H1 (cell line): ENCODE measurements at regions not wholly inside any gene's neighbourhood (a gene's known extent, or its start where the extent isn't known, plus 50 kb on each side); places are given as distances from the start of the nearest gene placed in this dataset.

Source experiments
- CTCF ChIA-PET: fragments of 300-600 bp; sonication (Branson Sonifier 250); formaldehyde crosslinking; loops from one replicate; lab custom pipeline; 2021; ENCODE audit not compliant: partially characterized antibody; lab: Charles Lee
- POLR2A ChIA-PET: fragments of 300-600 bp; sonication (Branson Sonifier 250); formaldehyde crosslinking; loops from one replicate; lab custom pipeline; 2021; ENCODE audit warnings: inconsistent platforms; ENCODE audit not compliant: partially characterized antibody; lab: Charles Lee
- DNase-seq, 2 experiments: peaks; one replicate each; pipeline versions ENCODE4 v3.0.0 to v3.0.0-alpha.2; 2010 to 2022; ENCODE audit warnings: low spot score in 2 of 2, low read depth in 1 of 2, mixed read lengths in 1 of 2
- FAIRE-seq: peaks from 2 replicates; lab custom pipeline; 2011; peaks lifted over from hg19 to GRCh38; lab: Jason Lieb, UNC
- H2AFZ ChIP-seq: 2 replicates; pipeline ENCODE4 v1.8.1; 2012; ENCODE audit warnings: low read length, inconsistent platforms
- H2AK5ac ChIP-seq: 2 replicates; pipeline ENCODE4 v1.6.1; 2013; ENCODE audit warnings: low read depth, low read length
- H2BK120ac ChIP-seq: replicated peaks from 2 replicates; pipeline ENCODE3; 2013; ENCODE audit warnings: low read depth, low read length, inconsistent platforms
- H2BK12ac ChIP-seq: 2 replicates; pipeline ENCODE4 v1.6.1; 2013; ENCODE audit warnings: low read depth, low read length
- H2BK15ac ChIP-seq: 2 replicates; pipeline ENCODE4 v1.6.1; 2013; ENCODE audit warnings: low read length
- H2BK20ac ChIP-seq: 2 replicates; pipeline ENCODE4 v1.6.1; 2013; ENCODE audit warnings: low read length
- H2BK5ac ChIP-seq: 2 replicates; pipeline ENCODE4 v1.6.1; 2013; ENCODE audit warnings: low read depth, low read length
- H3K14ac ChIP-seq: 2 replicates; pipeline ENCODE4 v1.6.1; 2013; ENCODE audit warnings: inconsistent platforms; ENCODE audit not compliant: insufficient read length
- H3K18ac ChIP-seq: 2 replicates; pipeline ENCODE4 v1.6.1; 2013; ENCODE audit warnings: low read length; ENCODE audit errors: extremely low read depth
- H3K23ac ChIP-seq: 2 replicates; pipeline ENCODE4 v1.6.1; 2013; ENCODE audit warnings: inconsistent platforms; ENCODE audit not compliant: insufficient read length
- H3K23me2 ChIP-seq: 2 replicates; pipeline ENCODE4 v1.6.1; 2013; ENCODE audit warnings: low read depth, low read length
- H3K27ac ChIP-seq: 2 replicates; pipeline ENCODE4 v1.6.1; 2011; ENCODE audit warnings: low read depth, low read length, inconsistent platforms
- H3K27me3 ChIP-seq, 4 experiments: replicated peaks in 1 of 4; 1 replicate in 1 of 4; 2 replicates in 3 of 4; pipeline versions ENCODE4 v1.6.1 to v1.8.1; 2011 to 2013; ENCODE audit warnings: low read length in 3 of 4, mild to moderate bottlenecking in 3 of 4, inconsistent platforms in 2 of 4, mixed read lengths in 2 of 4, moderate library complexity in 1 of 4; ENCODE audit not compliant: control insufficient read depth in 3 of 4, insufficient read depth in 3 of 4; ENCODE audit errors: extremely low read depth in 1 of 4
- H3K36me3 ChIP-seq, 4 experiments: 2 replicates each; pipeline versions ENCODE4 v1.6.1 to v1.8.1; 2011 to 2013; ENCODE audit warnings: mild to moderate bottlenecking in 4 of 4, low read length in 3 of 4, moderate library complexity in 2 of 4, control low read depth in 1 of 4, inconsistent platforms in 1 of 4; ENCODE audit not compliant: insufficient read depth in 4 of 4, control insufficient read depth in 2 of 4
- H3K4ac ChIP-seq: replicated peaks from 2 replicates; pipeline ENCODE3; 2013; ENCODE audit warnings: low read length, low read depth, mixed read lengths, inconsistent platforms; ENCODE audit not compliant: insufficient read length
- H3K4me1 ChIP-seq, 4 experiments: replicated peaks in 1 of 4; 1 replicate in 1 of 4; 2 replicates in 3 of 4; pipeline versions ENCODE4 v1.6.1 to v1.8.1; 2011 to 2013; ENCODE audit warnings: low read length in 3 of 4, inconsistent platforms in 2 of 4, mixed read lengths in 1 of 4; ENCODE audit not compliant: insufficient read depth in 4 of 4, control insufficient read depth in 3 of 4
- H3K4me2 ChIP-seq, 2 experiments: 2 replicates each; pipeline versions ENCODE4 v1.6.1 to v1.8.1; 2011 to 2013; ENCODE audit warnings: low read depth in 2 of 2, low read length in 2 of 2, control low read depth in 1 of 2, inconsistent platforms in 1 of 2, mild to moderate bottlenecking in 1 of 2; ENCODE audit not compliant: insufficient read depth in 1 of 2
- H3K4me3 ChIP-seq, 4 experiments: fragments of 200-600, 300-600 bp in 1 of 4; sonication (generic), shearing (Covaris generic), sonication (Bioruptor Twin) in 1 of 4; 2 replicates each; pipeline versions ENCODE4 v1.5.1 to v1.8.1; 2011 to 2016; ENCODE audit warnings: low read length in 4 of 4, low read depth in 3 of 4, control low read depth in 2 of 4, inconsistent platforms in 2 of 4, mild to moderate bottlenecking in 2 of 4, mixed read lengths in 1 of 4, moderate library complexity in 1 of 4; ENCODE audit not compliant: insufficient read depth in 2 of 4; ENCODE audit errors: extremely low read depth in 1 of 4
- H3K56ac ChIP-seq: replicated peaks from 2 replicates; pipeline ENCODE3; 2013; ENCODE audit warnings: low read depth, mild to moderate bottlenecking, mixed read lengths, low read length, inconsistent platforms; ENCODE audit not compliant: insufficient read length
- H3K79me1 ChIP-seq: 2 replicates; pipeline ENCODE4 v1.6.1; 2013; ENCODE audit warnings: low read depth, low read length, control low read depth
- H3K79me2 ChIP-seq, 2 experiments: 2 replicates each; pipeline versions ENCODE4 v1.6.1 to v1.8.1; 2012 to 2013; ENCODE audit warnings: low read length in 2 of 2, mild to moderate bottlenecking in 2 of 2, inconsistent platforms in 1 of 2; ENCODE audit not compliant: insufficient read depth in 2 of 2, control insufficient read depth in 1 of 2
- H3K9ac ChIP-seq, 4 experiments: replicated peaks in 1 of 4; 1 replicate in 1 of 4; 2 replicates in 3 of 4; pipeline versions ENCODE4 v1.6.1 to v1.8.1; 2011 to 2013; ENCODE audit warnings: low read depth in 3 of 4, low read length in 3 of 4, control low read depth in 2 of 4, mild to moderate bottlenecking in 2 of 4, moderate library complexity in 2 of 4, inconsistent platforms in 1 of 4; ENCODE audit errors: extremely low read depth in 1 of 4
- H3K9me3 ChIP-seq, 2 experiments: 2 replicates each; pipeline versions ENCODE4 v1.6.1 to v1.8.1; 2012 to 2013; ENCODE audit warnings: mild to moderate bottlenecking in 2 of 2, moderate library complexity in 2 of 2, control low read depth in 1 of 2, inconsistent platforms in 1 of 2, low read depth in 1 of 2, low read length in 1 of 2, mixed read lengths in 1 of 2; ENCODE audit not compliant: insufficient read depth in 2 of 2
- H4K20me1 ChIP-seq, 2 experiments: replicated peaks in 1 of 2; 2 replicates each; pipeline versions ENCODE3 to v1.8.1; 2011 to 2013; ENCODE audit warnings: inconsistent platforms in 2 of 2, low read length in 2 of 2, mild to moderate bottlenecking in 1 of 2; ENCODE audit not compliant: insufficient read depth in 2 of 2, control insufficient read depth in 1 of 2
- H4K5ac ChIP-seq: 2 replicates; pipeline ENCODE4 v1.6.1; 2013; ENCODE audit warnings: low read length, low read depth, mixed read lengths, inconsistent platforms; ENCODE audit not compliant: insufficient read length
- H4K8ac ChIP-seq: 2 replicates; pipeline ENCODE4 v1.8.0; 2013; ENCODE audit warnings: mild to moderate bottlenecking, moderate library complexity, low read length, inconsistent platforms; ENCODE audit not compliant: insufficient read depth; ENCODE audit errors: extremely low read depth
- H4K91ac ChIP-seq: replicated peaks from 2 replicates; pipeline ENCODE3; 2013; ENCODE audit warnings: low read length, mixed read lengths, inconsistent platforms; ENCODE audit not compliant: insufficient read length
- BACH1 ChIP-seq: IDR thresholded peaks from 2 replicates; pipeline ENCODE4 v1.6.1; 2012; ENCODE audit warnings: low read length, improper control_type of control experiment
- CBX5 ChIP-seq: fragments of 300-800, 300-1000 bp; sonication (generic); IDR thresholded peaks from 2 replicates; pipeline ENCODE4 v1.7.1; 2016; ENCODE audit warnings: antibody characterized with exemption, low read length, low read depth
- CBX8 ChIP-seq: fragments of 300-800, 300-1000 bp; sonication (generic); IDR thresholded peaks from 2 replicates; pipeline ENCODE4 v1.7.1; 2016; ENCODE audit warnings: low read depth, low read length, borderline replicate concordance
- EZH2 ChIP-seq: fragments of 200-600 bp; sonication (generic); IDR thresholded peaks from 2 replicates; pipeline ENCODE4 v1.7.1; 2012; ENCODE audit warnings: low read depth, mild to moderate bottlenecking, moderate library complexity, low read length, inconsistent platforms; ENCODE audit not compliant: severe bottlenecking
- HDAC2 ChIP-seq, 2 experiments: fragments of 300-600 bp in 1 of 2; sonication (generic) in 1 of 2; IDR thresholded peaks; 2 replicates each; pipeline ENCODE4 v1.6.1; 2011 to 2012; ENCODE audit warnings: low read depth in 2 of 2, low read length in 2 of 2, mild to moderate bottlenecking in 2 of 2, moderate library complexity in 2 of 2, borderline replicate concordance in 1 of 2, inconsistent platforms in 1 of 2
- JUND ChIP-seq: IDR thresholded peaks from 2 replicates; pipeline ENCODE4 v1.6.1; 2011; ENCODE audit warnings: mild to moderate bottlenecking, improper control_type of control experiment, low read length
- PHF8 ChIP-seq: fragments of 200-600 bp; sonication (generic); conservative IDR thresholded peaks from 2 replicates; pipeline ENCODE4 v1.7.1; 2012; ENCODE audit warnings: low read depth, mild to moderate bottlenecking, inconsistent platforms, low read length, moderate library complexity
- POLR2A ChIP-seq, 2 experiments: IDR thresholded peaks; 1 replicate in 1 of 2; 2 replicates in 1 of 2; pipeline ENCODE4 v1.6.1; 2011; ENCODE audit warnings: low read depth in 2 of 2, low read length in 2 of 2, mild to moderate bottlenecking in 2 of 2; ENCODE audit errors: control extremely low read depth in 1 of 2
- POU5F1 ChIP-seq: IDR thresholded peaks from 2 replicates; pipeline ENCODE4 v1.6.1; 2011; ENCODE audit warnings: low read depth, mild to moderate bottlenecking, low read length, moderate library complexity
- RFX5 ChIP-seq: IDR thresholded peaks from 2 replicates; pipeline ENCODE4 v1.6.1; 2011; ENCODE audit warnings: low read depth, low read length, improper control_type of control experiment, borderline replicate concordance
- SIRT6 ChIP-seq: IDR thresholded peaks from one replicate; pipeline ENCODE4 v1.7.1; 2012; ENCODE audit warnings: low read length, inconsistent platforms
- SIX5 ChIP-seq: IDR thresholded peaks from 2 replicates; pipeline ENCODE4 v1.6.1; 2011; ENCODE audit warnings: mild to moderate bottlenecking, low read depth, low read length
- SUZ12 ChIP-seq: fragments of 200-600 bp; sonication (generic); IDR thresholded peaks from 2 replicates; pipeline ENCODE4 v1.6.1; 2012; ENCODE audit warnings: mild to moderate bottlenecking, inconsistent platforms, low read length, moderate library complexity, mixed read lengths
- TAF1 ChIP-seq: IDR thresholded peaks from 2 replicates; pipeline ENCODE4 v1.6.1; 2011; ENCODE audit warnings: mild to moderate bottlenecking, low read depth, low read length
- TBP ChIP-seq: IDR thresholded peaks from 2 replicates; pipeline ENCODE4 v1.6.1; 2011; ENCODE audit warnings: low read depth, low read length, improper control_type of control experiment
- TCF12 ChIP-seq: IDR thresholded peaks from 2 replicates; pipeline ENCODE4 v1.6.1; 2011; ENCODE audit warnings: low read depth, mild to moderate bottlenecking, low read length
- TF ChIP-seq, protein P1 (sequence below): IDR thresholded peaks from 2 replicates; pipeline ENCODE4 v1.6.1; 2011; ENCODE audit warnings: low read depth, mild to moderate bottlenecking, low read length; ENCODE audit not compliant: insufficient read depth

DNA sequence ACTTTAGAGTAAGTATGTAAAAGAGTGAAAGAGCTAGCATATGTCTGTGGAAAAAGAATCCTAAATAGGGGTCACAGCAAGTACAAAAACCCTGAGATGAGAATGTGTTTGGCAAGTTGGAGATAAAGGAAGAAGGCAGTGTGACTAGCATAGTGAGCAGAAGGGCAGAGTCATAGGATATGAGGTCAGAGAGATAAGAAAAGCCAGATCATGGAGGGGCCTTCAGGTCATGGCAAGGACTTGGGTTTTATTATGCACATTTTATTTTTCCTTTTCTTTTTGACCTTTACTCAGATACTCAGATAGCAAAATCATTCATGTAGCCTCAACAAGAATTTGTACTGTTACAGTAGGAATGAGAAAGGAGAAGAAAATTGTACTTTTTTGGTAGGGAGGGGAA lies 138.0 kb downstream of the GJA1 start:
- Histone ChIP-seq H2BK20ac (no peak overlapping the region), H4K20me1 (no peaks in the 10 kb centered on the region), H3K27ac (no peak overlapping the region), H3K9ac (no peak overlapping the region), H4K5ac (no peak overlapping the region), H3K4me3 (no peak overlapping the region), H2BK5ac (no peak overlapping the region), H3K4ac (no peak overlapping the region), H3K36me3 (no peaks in the 10 kb centered on the region), H3K18ac (no peak overlapping the region), H3K79me2 (no peaks in the 10 kb centered on the region), H2BK120ac (no peak overlapping the region), H3K4me2 (no peak overlapping the region), H3K23ac (no peak overlapping the region), H2AK5ac (no peak overlapping the region), H3K14ac (no peak overlapping the region), H4K91ac (no peak overlapping the region), H3K79me1 (no peaks in the 10 kb centered on the region), H3K23me2 (no peaks in the 10 kb centered on the region), H3K4me1 (peaks cover 0 to 2% (median 0%) of the 10 kb centered on the region in 4 experiments; a peak in 1 of 7 replicates), H4K8ac (no peak overlapping the region), H2BK15ac (no peak overlapping the region), H2BK12ac (no peak overlapping the region), H3K56ac (no peak overlapping the region), H3K9me3 (peaks cover 4 to 8% of the 10 kb centered on the region in 2 experiments; a peak in 2 of 4 replicates), H2AFZ (0 out of 2 replicates have a peak overlapping the region, but pooled peaks have one; percentile 53), H3K27me3 (no peaks in the 10 kb centered on the region)
- POLR2A ChIA-PET: no interaction called here
- DNase-seq (no peak), FAIRE-seq (no peak)
- CTCF ChIA-PET: interaction anchor here (0.7 kb wide), 1 partner anchor 40 kb away, joined by 3 read pairs; no protein-coding TSS in a partner anchor
- TF ChIP-seq CBX5 (no peak), JUND (no peak), TBP (no peak), PHF8 (no peak), POLR2A (IDR thresholded peaks at IDR 0.05; ENCODE audit: control extremely low read depth in 1 of 2, low read depth in 2 of 2, low read length in 2 of 2) (no peak), BACH1 (no peak), TCF12 (no peak), CBX8 (no peak), SIX5 (no peak), SIRT6 (no peak), EZH2 (no peak), SUZ12 (no peak), RFX5 (no peak), TAF1 (no peak), POU5F1 (no peak), HDAC2 (IDR thresholded peaks at IDR 0.05; ENCODE audit: borderline replicate concordance in 1 of 2, low read depth in 2 of 2, low read length in 2 of 2) (no peak)
- TF ChIP-seq, protein P1, sequence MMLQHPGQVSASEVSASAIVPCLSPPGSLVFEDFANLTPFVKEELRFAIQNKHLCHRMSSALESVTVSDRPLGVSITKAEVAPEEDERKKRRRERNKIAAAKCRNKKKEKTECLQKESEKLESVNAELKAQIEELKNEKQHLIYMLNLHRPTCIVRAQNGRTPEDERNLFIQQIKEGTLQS: no peak
